NCI-H2196 (cell line): ENCODE measurements at regions not wholly inside any gene's neighbourhood (a gene's known extent, or its start where the extent isn't known, plus 50 kb on each side); places are given as distances from the start of the nearest gene placed in this dataset.
"Not testable (repeated sequence)": the region's sequence is repeated elsewhere in the genome, so short reads cannot be mapped to it uniquely, and the experiment has no call there.

Experiments used
- DNase-seq: peaks from one replicate; lab custom pipeline; 2025; ENCODE audit not compliant: unreplicated experiment; lab: John Stamatoyannopoulos, UW

GRCh38 chr9:22817181-22817580 is 370.6 kb downstream of the DMRTA1 start:
- DNase-seq, result no peak

- DNase-seq, result no peak
Measured at GRCh38 chr9:22829236-22829635, 382.6 kb downstream of the DMRTA1 start.

- no peak for DNase-seq
Measured at GRCh38 chr9:22838266-22838665, 391.6 kb downstream of the DMRTA1 start.

- no peak for DNase-seq
Measured at GRCh38 chr9:22840641-22841040, 394.0 kb downstream of the DMRTA1 start.

- DNase-seq, result not testable (repeated sequence)
Measured at GRCh38 chr9:22845243-22845642, 398.6 kb downstream of the DMRTA1 start.

- no peak for DNase-seq
Measured at GRCh38 chr9:22855980-22856379, 409.4 kb downstream of the DMRTA1 start.

- no peak for DNase-seq
Measured at GRCh38 chr9:22857316-22857715, 410.7 kb downstream of the DMRTA1 start.

GRCh38 chr9:22863106-22863505 is 416.5 kb downstream of the DMRTA1 start:
- no peak for DNase-seq

- DNase-seq, result no peak
Measured at GRCh38 chr9:22863736-22864135, 417.1 kb downstream of the DMRTA1 start.

GRCh38 chr9:22893196-22893843 is 446.7 kb downstream of the DMRTA1 start:
- no peak for DNase-seq

GRCh38 chr9:22898591-22898990 is 452.0 kb downstream of the DMRTA1 start:
- no peak for DNase-seq

GRCh38 chr9:22911632-22912031 is 465.0 kb downstream of the DMRTA1 start:
- no peak for DNase-seq

GRCh38 chr9:22913026-22913425 is 466.4 kb downstream of the DMRTA1 start:
- DNase-seq, result no peak

GRCh38 chr9:22913518-22913917 is 466.9 kb downstream of the DMRTA1 start:
- DNase-seq, result no peak

GRCh38 chr9:22916148-22916547 is 469.5 kb downstream of the DMRTA1 start:
- DNase-seq, result no peak

- DNase-seq, result no peak
Measured at GRCh38 chr9:22919423-22919822, 472.8 kb downstream of the DMRTA1 start.

GRCh38 chr9:22921742-22922141 is 475.1 kb downstream of the DMRTA1 start:
- no peak for DNase-seq

- no peak for DNase-seq
Measured at GRCh38 chr9:22922222-22922621, 475.6 kb downstream of the DMRTA1 start.

GRCh38 chr9:22954550-22954949 is 507.9 kb downstream of the DMRTA1 start:
- no peak for DNase-seq

- DNase-seq, result no peak
Measured at GRCh38 chr9:22954964-22955363, 508.3 kb downstream of the DMRTA1 start.

GRCh38 chr9:22969350-22969979 is 522.8 kb downstream of the DMRTA1 start:
- DNase-seq, result no peak

- no peak for DNase-seq
Measured at GRCh38 chr9:22970434-22970975, 523.9 kb downstream of the DMRTA1 start.

GRCh38 chr9:22975951-22976350 is 529.3 kb downstream of the DMRTA1 start:
- DNase-seq, result no peak
